ENCODE measurements at regions not wholly inside any gene's neighbourhood (a gene's known extent, or its start where the extent isn't known, plus 50 kb on each side); places are given as distances from the start of the nearest gene placed in this dataset.

DNA sequence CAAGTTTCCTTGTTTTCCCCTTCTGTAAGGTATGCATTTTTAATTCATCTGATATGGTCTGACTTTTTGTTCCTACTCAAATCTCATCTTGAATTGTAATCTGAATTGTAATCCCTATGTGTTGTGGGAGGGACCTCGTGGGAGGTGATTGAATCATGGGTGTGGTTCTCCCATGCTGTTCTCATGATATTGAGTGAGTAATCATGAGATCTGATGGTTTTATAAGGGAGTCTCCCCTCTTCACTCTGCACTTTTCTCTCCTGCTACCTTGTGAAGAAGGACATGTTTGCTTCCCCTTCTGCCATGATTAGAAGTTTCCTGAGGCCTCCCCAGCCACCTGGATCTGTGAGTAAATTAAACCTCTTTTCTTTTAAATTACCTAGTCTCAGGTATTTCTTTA lies 476.1 kb downstream of the LPIN1 start:
- no peak for TF ChIP-seq POLR2AphosphoS5 (IDR thresholded peaks at IDR 0.05; ENCODE audit: low read depth, low read length)
- no peak for TF ChIP-seq POLR2A (IDR thresholded peaks at IDR 0.05; ENCODE audit: low read depth, low read length)
- TF ChIP-seq TAF1 (IDR thresholded peaks at IDR 0.05; ENCODE audit: low read depth, low read length) = no peak
- no peak for TF ChIP-seq SPI1 (IDR thresholded peaks at IDR 0.05; ENCODE audit: low read depth, low read length)
